ENCODE measurements at regions not wholly inside any gene's neighbourhood (a gene's known extent, or its start where the extent isn't known, plus 50 kb on each side); places are given as distances from the start of the nearest gene placed in this dataset.

DNA sequence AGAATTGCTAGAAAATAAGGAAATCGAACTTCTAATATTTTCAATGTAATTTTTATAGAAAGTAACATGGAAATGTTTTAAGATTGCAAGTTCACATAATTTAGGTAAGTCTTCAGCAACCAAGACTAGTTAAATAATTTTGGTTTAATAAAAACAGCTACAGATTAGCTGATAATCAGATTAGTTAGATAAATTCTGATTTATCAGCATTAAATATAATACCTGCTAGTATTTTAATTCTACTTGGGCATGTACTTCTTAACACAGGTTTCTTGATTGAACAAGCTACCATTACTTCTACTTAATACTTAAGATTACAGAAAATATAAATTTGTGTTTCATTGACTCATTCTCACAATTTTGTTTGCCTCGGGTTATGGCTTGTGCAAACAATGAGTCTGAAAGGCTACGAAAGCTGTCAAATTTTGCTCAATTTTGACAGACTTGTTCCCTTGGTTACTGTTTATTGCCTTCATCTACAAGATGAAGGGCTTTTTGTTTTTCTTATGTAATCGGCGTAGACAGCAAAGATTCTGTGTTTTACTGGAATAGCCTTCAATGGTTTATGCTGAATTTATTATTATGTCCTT, 116.1 kb upstream of the NUDT4 start:
- TF ChIP-seq, protein P1, sequence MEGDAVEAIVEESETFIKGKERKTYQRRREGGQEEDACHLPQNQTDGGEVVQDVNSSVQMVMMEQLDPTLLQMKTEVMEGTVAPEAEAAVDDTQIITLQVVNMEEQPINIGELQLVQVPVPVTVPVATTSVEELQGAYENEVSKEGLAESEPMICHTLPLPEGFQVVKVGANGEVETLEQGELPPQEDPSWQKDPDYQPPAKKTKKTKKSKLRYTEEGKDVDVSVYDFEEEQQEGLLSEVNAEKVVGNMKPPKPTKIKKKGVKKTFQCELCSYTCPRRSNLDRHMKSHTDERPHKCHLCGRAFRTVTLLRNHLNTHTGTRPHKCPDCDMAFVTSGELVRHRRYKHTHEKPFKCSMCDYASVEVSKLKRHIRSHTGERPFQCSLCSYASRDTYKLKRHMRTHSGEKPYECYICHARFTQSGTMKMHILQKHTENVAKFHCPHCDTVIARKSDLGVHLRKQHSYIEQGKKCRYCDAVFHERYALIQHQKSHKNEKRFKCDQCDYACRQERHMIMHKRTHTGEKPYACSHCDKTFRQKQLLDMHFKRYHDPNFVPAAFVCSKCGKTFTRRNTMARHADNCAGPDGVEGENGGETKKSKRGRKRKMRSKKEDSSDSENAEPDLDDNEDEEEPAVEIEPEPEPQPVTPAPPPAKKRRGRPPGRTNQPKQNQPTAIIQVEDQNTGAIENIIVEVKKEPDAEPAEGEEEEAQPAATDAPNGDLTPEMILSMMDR (conservative IDR thresholded peaks at IDR 0.05 in 1 of 2, IDR thresholded peaks at IDR 0.05 in 1 of 2; ENCODE audit: low read depth in 1 of 2, low read length in 2 of 2), result no peak
- no peak for TF ChIP-seq EZH2 (IDR thresholded peaks at IDR 0.05; ENCODE audit: low read length, missing control alignments)
- Histone ChIP-seq H3K27ac (ENCODE audit: insufficient read depth, low read length) (no peak overlapping the region), H3K9ac (ENCODE audit: insufficient read depth, low read length) (no peak overlapping the region), H3K4me1 (ENCODE audit: control insufficient read depth, extremely low read depth, insufficient read depth, low read length) (no peaks in the 10 kb centered on the region), H3K79me2 (ENCODE audit: control insufficient read depth, insufficient read depth, low read length) (no peaks in the 10 kb centered on the region), H3K4me2 (ENCODE audit: extremely low read depth, insufficient read depth, low read length) (no peak overlapping the region), H3K36me3 (ENCODE audit: control insufficient read depth, insufficient read depth, low read length) (no peaks in the 10 kb centered on the region), H3K4me3 (replicated peaks in 1 of 4; ENCODE audit: control extremely low read depth in 1 of 4, insufficient read depth in 1 of 4, low read depth in 3 of 4, low read length in 4 of 4) (no peak overlapping the region), H3K27me3 (ENCODE audit: control insufficient read depth, insufficient read depth, low read length) (no peaks in the 10 kb centered on the region), H4K20me1 (ENCODE audit: control insufficient read depth, extremely low read depth, insufficient read depth, low read length) (no peaks in the 10 kb centered on the region), H3K9me3 (ENCODE audit: control insufficient read depth, insufficient read depth, low read depth, low read length) (no peaks in the 10 kb centered on the region), H2AFZ (ENCODE audit: low read length) (no peak overlapping the region)
- DNase-seq (ENCODE audit: low read depth in 2 of 2), result no peak

DNA sequence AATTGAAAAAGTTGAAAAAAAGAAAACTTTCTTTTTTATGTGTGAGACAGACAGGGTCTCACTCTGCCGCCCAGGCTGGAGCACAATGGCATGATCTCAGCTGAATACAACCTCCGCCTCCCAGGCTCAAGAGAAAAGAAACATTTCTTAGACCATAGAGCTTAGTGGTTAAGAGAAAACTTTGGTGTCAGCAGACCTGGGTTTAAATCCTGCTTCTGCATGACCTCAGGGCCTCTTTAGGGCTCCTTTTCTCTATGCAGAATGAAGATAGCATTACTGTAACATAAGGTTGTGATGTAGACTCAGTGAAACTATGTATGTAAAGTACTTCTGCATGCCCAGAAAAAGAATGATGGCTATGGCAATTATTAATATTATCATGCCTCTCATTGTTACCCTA, 104.7 kb upstream of the NUDT4 start:
- Histone ChIP-seq H3K9me3 (ENCODE audit: control insufficient read depth, insufficient read depth, low read depth, low read length) (no peaks in the 10 kb centered on the region), H3K4me2 (ENCODE audit: extremely low read depth, insufficient read depth, low read length) (no peak overlapping the region), H3K4me3 (replicated peaks in 1 of 4; ENCODE audit: control extremely low read depth in 1 of 4, insufficient read depth in 1 of 4, low read depth in 3 of 4, low read length in 4 of 4) (no peak overlapping the region), H3K27me3 (ENCODE audit: control insufficient read depth, insufficient read depth, low read length) (no peaks in the 10 kb centered on the region), H3K27ac (ENCODE audit: insufficient read depth, low read length) (no peak overlapping the region), H3K4me1 (ENCODE audit: control insufficient read depth, extremely low read depth, insufficient read depth, low read length) (no peaks in the 10 kb centered on the region), H2AFZ (ENCODE audit: low read length) (no peak overlapping the region), H3K9ac (ENCODE audit: insufficient read depth, low read length) (no peak overlapping the region), H3K36me3 (ENCODE audit: control insufficient read depth, insufficient read depth, low read length) (no peaks in the 10 kb centered on the region), H4K20me1 (ENCODE audit: control insufficient read depth, extremely low read depth, insufficient read depth, low read length) (no peaks in the 10 kb centered on the region), H3K79me2 (ENCODE audit: control insufficient read depth, insufficient read depth, low read length) (no peaks in the 10 kb centered on the region)
- DNase-seq (ENCODE audit: low read depth in 2 of 2), result no peak
- TF ChIP-seq EZH2 (IDR thresholded peaks at IDR 0.05; ENCODE audit: low read length, missing control alignments), result no peak
- TF ChIP-seq, protein P1 (conservative IDR thresholded peaks at IDR 0.05 in 1 of 2, IDR thresholded peaks at IDR 0.05 in 1 of 2; ENCODE audit: low read depth in 1 of 2, low read length in 2 of 2), result no peak

DNA sequence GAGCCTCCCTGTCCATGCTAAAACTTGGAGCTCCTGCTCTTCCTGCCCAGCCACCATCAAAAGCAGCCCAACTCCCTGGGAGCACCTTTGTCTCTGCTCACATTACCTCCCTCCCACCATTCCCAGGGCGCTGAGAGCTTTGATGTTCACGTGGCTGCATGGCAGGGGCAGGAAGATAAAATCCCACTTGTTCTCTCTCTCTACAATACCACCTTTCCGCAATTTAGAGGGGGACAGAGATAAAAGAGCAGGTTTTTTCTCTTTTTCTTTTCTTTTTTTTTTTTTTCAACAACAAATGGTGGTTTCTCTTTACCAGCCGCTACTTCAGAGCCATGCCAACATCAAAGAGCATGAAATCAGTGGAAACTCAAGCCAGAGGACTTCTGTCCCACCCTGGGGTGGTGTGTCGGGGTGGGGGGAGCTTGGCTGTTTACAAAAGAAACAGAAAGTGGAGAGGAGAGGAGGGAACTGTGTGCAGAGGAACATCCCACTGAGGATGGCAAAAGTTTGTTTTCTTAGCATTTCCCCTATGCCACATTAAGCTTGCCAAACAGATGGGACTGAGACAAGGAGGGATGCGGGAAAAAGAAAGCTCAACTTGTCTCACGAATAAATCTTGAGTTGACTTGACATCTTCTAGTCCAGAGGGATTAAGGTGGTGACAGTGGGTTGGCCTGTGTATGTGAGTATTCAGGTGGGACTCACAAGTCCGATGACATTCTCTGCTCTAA, 103.7 kb upstream of the NUDT4 start:
- peak in 1 of 2 donors; percentile 31 for DNase-seq (ENCODE audit: low read depth in 2 of 2)

More for the DNA sequence above, 103.7 kb upstream of the NUDT4 start:
- TF ChIP-seq, protein P1 (conservative IDR thresholded peaks at IDR 0.05 in 1 of 2, IDR thresholded peaks at IDR 0.05 in 1 of 2; ENCODE audit: low read depth in 1 of 2, low read length in 2 of 2), result no peak
- no peak for TF ChIP-seq EZH2 (IDR thresholded peaks at IDR 0.05; ENCODE audit: low read length, missing control alignments)
- Histone ChIP-seq H3K79me2 (ENCODE audit: control insufficient read depth, insufficient read depth, low read length) (no peaks in the 10 kb centered on the region), H3K4me3 (replicated peaks in 1 of 4; ENCODE audit: control extremely low read depth in 1 of 4, insufficient read depth in 1 of 4, low read depth in 3 of 4, low read length in 4 of 4) (no peak overlapping the region), H2AFZ (ENCODE audit: low read length) (no peak overlapping the region), H3K4me2 (ENCODE audit: extremely low read depth, insufficient read depth, low read length) (no peak overlapping the region), H3K27me3 (ENCODE audit: control insufficient read depth, insufficient read depth, low read length) (no peaks in the 10 kb centered on the region), H3K4me1 (ENCODE audit: control insufficient read depth, extremely low read depth, insufficient read depth, low read length) (no peaks in the 10 kb centered on the region), H4K20me1 (ENCODE audit: control insufficient read depth, extremely low read depth, insufficient read depth, low read length) (no peaks in the 10 kb centered on the region), H3K36me3 (ENCODE audit: control insufficient read depth, insufficient read depth, low read length) (no peaks in the 10 kb centered on the region), H3K9ac (ENCODE audit: insufficient read depth, low read length) (no peak overlapping the region), H3K27ac (ENCODE audit: insufficient read depth, low read length) (no peak overlapping the region), H3K9me3 (ENCODE audit: control insufficient read depth, insufficient read depth, low read depth, low read length) (no peaks in the 10 kb centered on the region)
